DMS53 treated with DMSO at 0.1 percent for 48 hours (cell line): ENCODE measurements at regions not wholly inside any gene's neighbourhood (a gene's known extent, or its start where the extent isn't known, plus 50 kb on each side); places are given as distances from the start of the nearest gene placed in this dataset.
"Not testable (repeated sequence)": the region's sequence is repeated elsewhere in the genome, so short reads cannot be mapped to it uniquely, and the experiment has no call there.

Experiments
- DNase-seq: peaks from one replicate; lab custom pipeline; 2025; ENCODE audit not compliant: unreplicated experiment; lab: John Stamatoyannopoulos, UW

GRCh38 chr20:5696011-5696559 is 54.1 kb upstream of the SHLD1 start:
- DNase-seq, result no peak

GRCh38 chr20:5691918-5692618 is 58.1 kb upstream of the SHLD1 start:
- DNase-seq, result peak; percentile 99

- no peak for DNase-seq
Measured at GRCh38 chr20:5689463-5689862, 60.7 kb upstream of the SHLD1 start.

- DNase-seq, result no peak
Measured at GRCh38 chr20:5688431-5688972, 61.7 kb upstream of the SHLD1 start.

GRCh38 chr20:5687884-5688283 is 62.3 kb upstream of the SHLD1 start:
- DNase-seq, result no peak

- DNase-seq, result no peak
Measured at GRCh38 chr20:5686384-5687105, 63.7 kb upstream of the SHLD1 start.

- DNase-seq, result not testable (repeated sequence)
Measured at GRCh38 chr20:5682556-5682955, 67.6 kb upstream of the SHLD1 start.

- no peak for DNase-seq
Measured at GRCh38 chr20:5680192-5680591, 69.4 kb upstream of the GPCPD1 start.

- DNase-seq, result no peak
Measured at GRCh38 chr20:5678777-5679176, 68.0 kb upstream of the GPCPD1 start.

- DNase-seq, result not testable (repeated sequence)
Measured at GRCh38 chr20:5677944-5678343, 67.1 kb upstream of the GPCPD1 start.

GRCh38 chr20:5677389-5677788 is 66.6 kb upstream of the GPCPD1 start:
- peak; percentile 23 for DNase-seq

- DNase-seq, result no peak
Measured at GRCh38 chr20:5675103-5676091, 64.6 kb upstream of the GPCPD1 start.

- peak; percentile 98 for DNase-seq
Measured at GRCh38 chr20:5674176-5674660, 63.4 kb upstream of the GPCPD1 start.

GRCh38 chr20:5670874-5671273 is 60.1 kb upstream of the GPCPD1 start:
- DNase-seq, result no peak

- no peak for DNase-seq
Measured at GRCh38 chr20:5670036-5670536, 59.3 kb upstream of the GPCPD1 start.

- no peak for DNase-seq
Measured at GRCh38 chr20:5668529-5668868, 57.7 kb upstream of the GPCPD1 start.

- no peak for DNase-seq
Measured at GRCh38 chr20:5667705-5668528, 57.1 kb upstream of the GPCPD1 start.

- DNase-seq, result no peak
Measured at GRCh38 chr20:5665417-5665816, 54.6 kb upstream of the GPCPD1 start.

- DNase-seq, result no peak
Measured at GRCh38 chr20:5663396-5663795, 52.6 kb upstream of the GPCPD1 start.

GRCh38 chr20:5662769-5663168 is 52.0 kb upstream of the GPCPD1 start:
- DNase-seq, result no peak
